ENCODE measurements at regions not wholly inside any gene's neighbourhood (a gene's known extent, or its start where the extent isn't known, plus 50 kb on each side); places are given as distances from the start of the nearest gene placed in this dataset.

DNA sequence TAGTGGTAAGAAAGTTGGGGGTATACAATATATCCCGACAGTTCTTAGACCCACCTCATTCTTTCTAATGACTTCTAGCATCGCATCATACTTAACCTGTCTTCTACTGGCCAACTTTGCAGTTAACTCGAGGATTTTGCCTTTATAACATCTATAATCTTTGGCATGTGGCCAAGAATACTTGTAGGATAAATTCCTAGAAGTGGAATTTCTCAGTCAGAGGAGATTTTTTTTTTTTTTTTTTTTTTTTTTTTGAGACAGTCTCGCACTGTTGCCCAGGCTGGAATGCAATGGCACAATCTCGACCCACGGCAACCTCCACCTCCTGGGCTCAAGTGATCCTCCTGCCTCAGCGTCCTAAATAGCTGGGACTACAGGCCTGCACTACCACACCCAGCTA lies 253.5 kb downstream of the MRTFB start:
- TF ChIP-seq, protein P1, sequence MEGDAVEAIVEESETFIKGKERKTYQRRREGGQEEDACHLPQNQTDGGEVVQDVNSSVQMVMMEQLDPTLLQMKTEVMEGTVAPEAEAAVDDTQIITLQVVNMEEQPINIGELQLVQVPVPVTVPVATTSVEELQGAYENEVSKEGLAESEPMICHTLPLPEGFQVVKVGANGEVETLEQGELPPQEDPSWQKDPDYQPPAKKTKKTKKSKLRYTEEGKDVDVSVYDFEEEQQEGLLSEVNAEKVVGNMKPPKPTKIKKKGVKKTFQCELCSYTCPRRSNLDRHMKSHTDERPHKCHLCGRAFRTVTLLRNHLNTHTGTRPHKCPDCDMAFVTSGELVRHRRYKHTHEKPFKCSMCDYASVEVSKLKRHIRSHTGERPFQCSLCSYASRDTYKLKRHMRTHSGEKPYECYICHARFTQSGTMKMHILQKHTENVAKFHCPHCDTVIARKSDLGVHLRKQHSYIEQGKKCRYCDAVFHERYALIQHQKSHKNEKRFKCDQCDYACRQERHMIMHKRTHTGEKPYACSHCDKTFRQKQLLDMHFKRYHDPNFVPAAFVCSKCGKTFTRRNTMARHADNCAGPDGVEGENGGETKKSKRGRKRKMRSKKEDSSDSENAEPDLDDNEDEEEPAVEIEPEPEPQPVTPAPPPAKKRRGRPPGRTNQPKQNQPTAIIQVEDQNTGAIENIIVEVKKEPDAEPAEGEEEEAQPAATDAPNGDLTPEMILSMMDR (IDR thresholded peaks at IDR 0.05) = no peak
- H3K9me3 ChIP-seq = no peaks in the 10 kb centered on the region
- peaks cover 0 to 10% (median 3%) of the 10 kb centered on the region in 4 donors for H3K36me3 ChIP-seq
- peak overlapping the region in 2 of 4 donors; percentile 29 to 32 for H3K27ac ChIP-seq
- 75 to 76% methylated on average over 7 of the region's 7 CpGs for WGBS, 2 donors
- peaks cover 0 to 18% (median 11%) of the 10 kb centered on the region in 4 donors for H3K4me1 ChIP-seq
- no peaks in the 10 kb centered on the region for H3K27me3 ChIP-seq
- no peak overlapping the region for H3K4me3 ChIP-seq
- intact Hi-C loops (cut with DNase I) = no loop called here
- DNase-seq = no peak

DNA sequence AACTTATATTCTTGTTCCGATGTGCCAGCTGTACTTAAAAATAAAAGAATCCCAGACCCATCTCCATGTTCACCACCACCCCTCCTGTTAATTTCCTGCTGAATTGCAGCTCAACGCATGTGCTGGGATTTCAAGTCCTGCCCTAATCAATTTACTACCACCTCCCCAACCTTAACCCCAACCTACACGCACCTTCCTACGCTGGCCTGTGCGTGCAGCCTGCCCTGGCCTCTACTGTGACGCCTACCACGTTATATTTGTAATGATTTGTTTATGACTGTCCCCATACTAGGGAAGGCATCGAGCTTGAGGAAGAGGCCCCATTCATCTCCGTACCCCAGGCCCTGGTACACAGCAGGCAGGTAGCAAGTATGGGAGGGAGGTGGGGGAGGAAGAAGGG lies 251.1 kb downstream of the MRTFB start:
- Histone ChIP-seq H3K9me3 (no peaks in the 10 kb centered on the region), H3K27ac (peak overlapping the region in 2 of 4 donors; percentile 12 to 32), H3K4me1 (peaks cover 0 to 18% (median 14%) of the 10 kb centered on the region in 4 donors), H3K4me3 (no peak overlapping the region), H3K27me3 (no peaks in the 10 kb centered on the region), H3K36me3 (no peaks in the 10 kb centered on the region)
- TF ChIP-seq POLR2AphosphoS5 (IDR thresholded peaks at IDR 0.05) (no peak), POLR2A (IDR thresholded peaks at IDR 0.05) (no peak), EP300 (IDR thresholded peaks at IDR 0.05) (no peak)
- TF ChIP-seq, protein P1 (IDR thresholded peaks at IDR 0.05) = no peak
- 83 to 86% methylated on average over 9 of the region's 9 CpGs for WGBS, 2 donors
- no peak for DNase-seq
- intact Hi-C loops (cut with DNase I) = no loop called here

DNA sequence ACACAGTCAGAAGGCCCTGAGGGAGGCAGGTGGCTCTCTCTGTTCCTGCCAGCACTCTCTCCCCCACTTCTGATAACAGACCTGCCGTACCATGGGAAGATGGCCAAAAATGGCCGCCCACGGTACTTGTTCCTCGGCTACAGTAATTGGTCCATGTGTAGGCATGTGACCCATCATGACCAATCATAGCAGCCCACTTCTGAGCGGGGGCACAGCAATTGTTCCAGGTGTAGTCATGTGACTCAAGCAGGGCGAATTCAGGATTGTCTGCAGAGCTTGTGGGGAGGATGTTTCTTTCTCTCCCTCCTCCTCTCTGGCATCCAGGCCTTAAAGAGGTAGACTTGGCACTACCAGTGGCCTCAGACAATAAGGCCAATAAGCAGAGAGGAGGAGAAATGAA lies 250.4 kb downstream of the MRTFB start:
- H3K4me1 ChIP-seq = peaks cover 0 to 18% (median 14%) of the 10 kb centered on the region in 4 donors
- TF ChIP-seq, protein P1 (IDR thresholded peaks at IDR 0.05) = no peak
- TF ChIP-seq POLR2AphosphoS5 (IDR thresholded peaks at IDR 0.05) (no peak), EP300 (IDR thresholded peaks at IDR 0.05) (no peak)
- peak overlapping the region in 2 of 4 donors; percentile 12 to 32 for H3K27ac ChIP-seq
- no peaks in the 10 kb centered on the region for H3K36me3 ChIP-seq
- DNase-seq = no peak
- intact Hi-C loops (cut with DNase I) = no loop called here
- WGBS, 2 donors = 83 to 89% methylated on average over 6 of the region's 6 CpGs
- H3K27me3 ChIP-seq = no peaks in the 10 kb centered on the region
- H3K4me3 ChIP-seq = no peak overlapping the region
- H3K9me3 ChIP-seq = no peaks in the 10 kb centered on the region

DNA sequence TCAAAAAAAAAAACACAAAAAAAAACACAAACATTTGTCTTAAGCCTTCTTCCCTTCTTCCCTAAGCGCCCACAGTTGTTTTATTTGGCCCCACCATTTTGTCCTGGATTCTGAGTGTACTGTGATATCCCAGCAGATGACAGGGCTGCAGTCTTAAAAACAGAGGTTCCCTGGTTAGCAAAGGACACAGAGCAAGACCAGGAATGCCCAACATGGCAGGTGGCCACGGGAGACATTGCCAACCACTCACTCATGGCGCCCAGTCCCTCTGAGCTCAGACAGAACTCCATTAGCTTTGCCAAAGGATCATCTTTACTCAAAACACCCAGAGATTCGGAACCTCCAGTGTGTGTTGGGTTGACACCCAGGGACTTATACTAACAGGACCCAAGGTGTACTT lies 249.3 kb downstream of the MRTFB start:
- Histone ChIP-seq H3K36me3 (no peaks in the 10 kb centered on the region), H3K4me3 (no peak overlapping the region), H3K9me3 (no peaks in the 10 kb centered on the region), H3K27ac (no peak overlapping the region), H3K4me1 (peaks cover 0 to 16% (median 12%) of the 10 kb centered on the region in 4 donors), H3K27me3 (no peaks in the 10 kb centered on the region)
- no peak for TF ChIP-seq POLR2A (IDR thresholded peaks at IDR 0.05)
- TF ChIP-seq EP300 (IDR thresholded peaks at IDR 0.05) = no peak
- intact Hi-C loops (cut with DNase I) = no loop called here
- 95% methylated on average over 4 of the region's 4 CpGs for WGBS, 2 donors
- no peak for DNase-seq

Measured in sigmoid colon (tissue), 6 donors.